Fibroblast of lung (primary cell): ENCODE measurements at regions not wholly inside any gene's neighbourhood (a gene's known extent, or its start where the extent isn't known, plus 50 kb on each side); places are given as distances from the start of the nearest gene placed in this dataset.

Source experiments
- DNase-seq, 2 donors: peaks; one replicate each; pipeline versions ENCODE4 v3.0.0 to v3.0.0-alpha.2; 2010; ENCODE audit warnings: low read depth in 2 of 2
- H2AFZ ChIP-seq: 2 replicates; pipeline ENCODE4 v1.5.1; 2012; ENCODE audit warnings: low read length, control low read depth, inconsistent platforms
- H3K27ac ChIP-seq: 2 replicates; pipeline ENCODE4 v1.5.1; 2011; ENCODE audit warnings: low read length, control low read depth; ENCODE audit not compliant: insufficient read depth
- H3K27me3 ChIP-seq: 2 replicates; pipeline ENCODE4 v1.5.1; 2011; ENCODE audit warnings: mild to moderate bottlenecking, low read length; ENCODE audit not compliant: control insufficient read depth, insufficient read depth
- H3K36me3 ChIP-seq: 2 replicates; pipeline ENCODE4 v1.5.1; 2011; ENCODE audit warnings: low read length; ENCODE audit not compliant: control insufficient read depth, insufficient read depth
- H3K4me1 ChIP-seq: 2 replicates; pipeline ENCODE4 v1.5.1; 2011; ENCODE audit warnings: low read length; ENCODE audit not compliant: control insufficient read depth, insufficient read depth; ENCODE audit errors: extremely low read depth
- H3K4me2 ChIP-seq: 2 replicates; pipeline ENCODE4 v1.5.1; 2011; ENCODE audit warnings: low read length, control low read depth; ENCODE audit not compliant: insufficient read depth; ENCODE audit errors: extremely low read depth
- H3K4me3 ChIP-seq, 4 experiments: fragments of 200-600 bp in 1 of 4; sonication (generic) in 1 of 4; replicated peaks in 1 of 4; 2 replicates each; pipeline ENCODE4 v1.5.1; 2011 to 2016; ENCODE audit warnings: low read length in 4 of 4, low read depth in 3 of 4, mild to moderate bottlenecking in 3 of 4, control low read depth in 2 of 4, inconsistent platforms in 1 of 4, mixed read lengths in 1 of 4; ENCODE audit not compliant: insufficient read depth in 1 of 4; ENCODE audit errors: control extremely low read depth in 1 of 4
- H3K79me2 ChIP-seq: 2 replicates; pipeline ENCODE4 v1.5.1; 2012; ENCODE audit warnings: mild to moderate bottlenecking, low read length, inconsistent platforms; ENCODE audit not compliant: control insufficient read depth, insufficient read depth
- H3K9ac ChIP-seq: 2 replicates; pipeline ENCODE4 v1.5.1; 2011; ENCODE audit warnings: mild to moderate bottlenecking, low read length, control low read depth; ENCODE audit not compliant: insufficient read depth
- H3K9me3 ChIP-seq: 2 replicates; pipeline ENCODE4 v1.5.1; 2012; ENCODE audit warnings: low read depth, low read length; ENCODE audit not compliant: control insufficient read depth, insufficient read depth
- H4K20me1 ChIP-seq: 2 replicates; pipeline ENCODE4 v1.5.1; 2011; ENCODE audit warnings: low read length; ENCODE audit not compliant: control insufficient read depth, insufficient read depth; ENCODE audit errors: extremely low read depth
- CTCF ChIP-seq, 2 donors: IDR thresholded peaks in 1 of 2; conservative IDR thresholded peaks in 1 of 2; 1 replicate in 1 of 2; 2 replicates in 1 of 2; pipeline ENCODE4 v1.5.1; 2011 to 2012; ENCODE audit warnings: low read length in 2 of 2, control low read depth in 1 of 2, inconsistent platforms in 1 of 2, low read depth in 1 of 2, mild to moderate bottlenecking in 1 of 2
- EZH2 ChIP-seq: IDR thresholded peaks from 2 replicates; pipeline ENCODE4 v1.5.1; 2012; ENCODE audit warnings: low read length, control low read depth, mild to moderate bottlenecking; ENCODE audit errors: missing control alignments

GRCh38 chr1:80673935-80674597 is 1126.7 kb upstream of the ADGRL2 start:
- H3K27ac ChIP-seq, result no peak overlapping the region
- no peak overlapping the region for H2AFZ ChIP-seq
- no peaks in the 10 kb centered on the region for H3K36me3 ChIP-seq
- no peaks in the 10 kb centered on the region for H3K27me3 ChIP-seq
- no peaks in the 10 kb centered on the region for H3K9me3 ChIP-seq
- no peak overlapping the region for H3K9ac ChIP-seq
- DNase-seq, result peak in 1 of 2 donors; percentile 9
- H3K4me2 ChIP-seq, result no peak overlapping the region
- H4K20me1 ChIP-seq, result peaks cover 2% of the 10 kb centered on the region
- H3K4me3 ChIP-seq, result peak overlapping the region in 1 of 4 experiments; percentile 17
- no peaks in the 10 kb centered on the region for H3K4me1 ChIP-seq
- TF ChIP-seq EZH2 (no peak), CTCF (conservative IDR thresholded peaks at IDR 0.05 in 1 of 2, IDR thresholded peaks at IDR 0.05 in 1 of 2; ENCODE audit: low read depth in 1 of 2, low read length in 2 of 2) (no peak)
- H3K79me2 ChIP-seq, result no peaks in the 10 kb centered on the region

- Histone ChIP-seq H3K4me2 (no peak overlapping the region), H3K4me3 (no peak overlapping the region), H3K4me1 (no peaks in the 10 kb centered on the region), H3K9me3 (no peaks in the 10 kb centered on the region), H3K27ac (no peak overlapping the region), H3K36me3 (no peaks in the 10 kb centered on the region), H3K9ac (no peak overlapping the region), H4K20me1 (peaks cover 2% of the 10 kb centered on the region), H3K27me3 (no peaks in the 10 kb centered on the region), H2AFZ (no peak overlapping the region), H3K79me2 (no peaks in the 10 kb centered on the region)
- no peak for TF ChIP-seq CTCF (conservative IDR thresholded peaks at IDR 0.05 in 1 of 2, IDR thresholded peaks at IDR 0.05 in 1 of 2; ENCODE audit: low read depth in 1 of 2, low read length in 2 of 2)
- TF ChIP-seq EZH2, result no peak
- DNase-seq, result no peak
These were observed 1132.4 kb upstream of the ADGRL2 start for GRCh38 chr1:80668372-80668771.

- Histone ChIP-seq H3K27ac (no peak overlapping the region), H3K79me2 (no peaks in the 10 kb centered on the region), H3K4me2 (no peak overlapping the region), H3K36me3 (no peaks in the 10 kb centered on the region), H3K27me3 (no peaks in the 10 kb centered on the region), H3K4me3 (no peak overlapping the region), H2AFZ (no peak overlapping the region), H3K9ac (no peak overlapping the region), H3K9me3 (no peaks in the 10 kb centered on the region), H3K4me1 (no peaks in the 10 kb centered on the region), H4K20me1 (no peaks in the 10 kb centered on the region)
- TF ChIP-seq CTCF (conservative IDR thresholded peaks at IDR 0.05 in 1 of 2, IDR thresholded peaks at IDR 0.05 in 1 of 2; ENCODE audit: low read depth in 1 of 2, low read length in 2 of 2) (no peak), EZH2 (no peak)
- no peak for DNase-seq
These were observed 1134.7 kb upstream of the ADGRL2 start for GRCh38 chr1:80666073-80666472.
